ENCODE measurements at regions not wholly inside any gene's neighbourhood (a gene's known extent, or its start where the extent isn't known, plus 50 kb on each side); places are given as distances from the start of the nearest gene placed in this dataset.

- H3K27me3 Mint-ChIP-seq (ENCODE audit: insufficient read depth, unreplicated experiment), result no peaks in the 10 kb centered on the region
- no peaks in the 10 kb centered on the region for H3K9me3 ChIP-seq
- no peak for TF ChIP-seq CTCF (IDR thresholded peaks at IDR 0.05; ENCODE audit: insufficient read depth in 1 of 2, low read depth in 1 of 2, low read length in 1 of 2, severe bottlenecking in 1 of 2, unreplicated experiment in 1 of 2)
- no TSS peak for BruUV-seq (replicated peaks)
- H3K4me3 ChIP-seq (ENCODE audit: low read depth, low read length), result no peak overlapping the region
- peaks cover 7% of the 10 kb centered on the region for H3K4me1 Mint-ChIP-seq (ENCODE audit: low read depth, unreplicated experiment)
- no peaks in the 10 kb centered on the region for H3K36me3 ChIP-seq (ENCODE audit: control insufficient read depth, insufficient read depth, low read length)
- H3K36me3 Mint-ChIP-seq (ENCODE audit: insufficient read depth, unreplicated experiment), result peaks cover 6% of the 10 kb centered on the region
- no peaks in the 10 kb centered on the region for H3K27me3 ChIP-seq (replicated peaks; ENCODE audit: control insufficient read depth, insufficient read depth, low read length)
- ChIA-PET POLR2A (no interaction called here), CTCF (no interaction called here)
- H3K4me3 Mint-ChIP-seq (ENCODE audit: unreplicated experiment), result no peak overlapping the region
- DNase-seq, result no peak
- H3K27ac Mint-ChIP-seq (ENCODE audit: unreplicated experiment), result no peak overlapping the region
- intact Hi-C loops (cut with micrococcal nuclease; ENCODE audit: unreplicated experiment), result no loop called here
- H3K9me3 Mint-ChIP-seq (ENCODE audit: unreplicated experiment), result no peaks in the 10 kb centered on the region
- no peaks in the 10 kb centered on the region for H3K4me1 ChIP-seq
Measured at GRCh38 chr4:128543696-128544095, 256.1 kb upstream of the PGRMC2 start.

GRCh38 chr4:128542047-128542446 is 254.4 kb upstream of the PGRMC2 start:
- Mint-ChIP-seq H3K27me3 (ENCODE audit: insufficient read depth, unreplicated experiment) (no peaks in the 10 kb centered on the region), H3K4me1 (ENCODE audit: low read depth, unreplicated experiment) (peaks cover 7% of the 10 kb centered on the region), H3K27ac (ENCODE audit: unreplicated experiment) (no peak overlapping the region), H3K4me3 (ENCODE audit: unreplicated experiment) (no peak overlapping the region), H3K9me3 (ENCODE audit: unreplicated experiment) (no peaks in the 10 kb centered on the region), H3K36me3 (ENCODE audit: insufficient read depth, unreplicated experiment) (no peaks in the 10 kb centered on the region)
- TF ChIP-seq CTCF (IDR thresholded peaks at IDR 0.05; ENCODE audit: insufficient read depth in 1 of 2, low read depth in 1 of 2, low read length in 1 of 2, severe bottlenecking in 1 of 2, unreplicated experiment in 1 of 2), result no peak
- H3K9me3 ChIP-seq, result no peaks in the 10 kb centered on the region
- BruUV-seq (replicated peaks), result no TSS peak
- intact Hi-C loops (cut with micrococcal nuclease; ENCODE audit: unreplicated experiment), result no loop called here
- no peaks in the 10 kb centered on the region for H3K4me1 ChIP-seq
- ChIA-PET POLR2A (no interaction called here), CTCF (no interaction called here)
- H3K36me3 ChIP-seq (ENCODE audit: control insufficient read depth, insufficient read depth, low read length), result no peaks in the 10 kb centered on the region
- no peak overlapping the region for H3K4me3 ChIP-seq (ENCODE audit: low read depth, low read length)
- H3K27me3 ChIP-seq (replicated peaks; ENCODE audit: control insufficient read depth, insufficient read depth, low read length), result no peaks in the 10 kb centered on the region
- DNase-seq, result no peak

- H3K4me1 Mint-ChIP-seq (ENCODE audit: low read depth, unreplicated experiment), result peaks cover 7% of the 10 kb centered on the region
- CTCF ChIA-PET, result no interaction called here
Measured at GRCh38 chr4:128540122-128540521, 252.5 kb upstream of the PGRMC2 start.

More at GRCh38 chr4:128540122-128540521, 252.5 kb upstream of the PGRMC2 start:
- no peak for TF ChIP-seq CTCF (IDR thresholded peaks at IDR 0.05; ENCODE audit: insufficient read depth in 1 of 2, low read depth in 1 of 2, low read length in 1 of 2, severe bottlenecking in 1 of 2, unreplicated experiment in 1 of 2)
- DNase-seq, result no peak
- POLR2A ChIA-PET, result no interaction called here
- H3K4me1 ChIP-seq, result no peaks in the 10 kb centered on the region
- Mint-ChIP-seq H3K27ac (ENCODE audit: unreplicated experiment) (no peak overlapping the region), H3K36me3 (ENCODE audit: insufficient read depth, unreplicated experiment) (no peaks in the 10 kb centered on the region), H3K4me3 (ENCODE audit: unreplicated experiment) (no peak overlapping the region), H3K27me3 (ENCODE audit: insufficient read depth, unreplicated experiment) (no peaks in the 10 kb centered on the region), H3K9me3 (ENCODE audit: unreplicated experiment) (no peaks in the 10 kb centered on the region)
- no peak overlapping the region for H3K4me3 ChIP-seq (ENCODE audit: low read depth, low read length)
- BruUV-seq (replicated peaks), result no TSS peak
- no peaks in the 10 kb centered on the region for H3K27me3 ChIP-seq (replicated peaks; ENCODE audit: control insufficient read depth, insufficient read depth, low read length)
- intact Hi-C loops (cut with micrococcal nuclease; ENCODE audit: unreplicated experiment), result no loop called here
- H3K9me3 ChIP-seq, result no peaks in the 10 kb centered on the region
- H3K36me3 ChIP-seq (ENCODE audit: control insufficient read depth, insufficient read depth, low read length), result no peaks in the 10 kb centered on the region

Data from Caco-2 (cell line).